Amniotic epithelial cell (primary cell): ENCODE measurements at regions not wholly inside any gene's neighbourhood (a gene's known extent, or its start where the extent isn't known, plus 50 kb on each side); places are given as distances from the start of the nearest gene placed in this dataset.

ENCODE experiments used
- DNase-seq: peaks from one replicate; pipeline ENCODE4 v3.0.0-alpha.2; 2010; ENCODE audit warnings: low read depth

GRCh38 chr6:82646231-82646615 lies 282.6 kb downstream of the TPBG start:
- no peak for DNase-seq

GRCh38 chr6:82651845-82652335 lies 288.3 kb downstream of the TPBG start:
- DNase-seq, result no peak

- no peak for DNase-seq
Observed at GRCh38 chr6:82679232-82679631, 315.6 kb downstream of the TPBG start.

- no peak for DNase-seq
Observed at GRCh38 chr6:82680192-82680591, 316.6 kb downstream of the TPBG start.

- no peak for DNase-seq
Observed at GRCh38 chr6:82681119-82681714, 317.6 kb downstream of the TPBG start.

- no peak for DNase-seq
Observed at GRCh38 chr6:82686719-82687118, 323.1 kb downstream of the TPBG start.

- DNase-seq, result no peak
Observed at GRCh38 chr6:82687855-82688254, 324.2 kb downstream of the TPBG start.

- no peak for DNase-seq
Observed at GRCh38 chr6:82690283-82690682, 326.7 kb downstream of the TPBG start.

- DNase-seq, result no peak
Observed at GRCh38 chr6:82691997-82692396, 328.4 kb downstream of the TPBG start.

GRCh38 chr6:82693094-82693493 lies 329.5 kb downstream of the TPBG start:
- DNase-seq, result no peak

GRCh38 chr6:82701341-82701740 lies 337.7 kb downstream of the TPBG start:
- DNase-seq, result no peak

GRCh38 chr6:82702574-82702973 lies 339.0 kb downstream of the TPBG start:
- DNase-seq, result no peak

GRCh38 chr6:82703230-82703629 lies 339.6 kb downstream of the TPBG start:
- DNase-seq, result no peak

GRCh38 chr6:82704045-82704444 lies 340.4 kb downstream of the TPBG start:
- DNase-seq, result peak; percentile 8

GRCh38 chr6:82705579-82705978 lies 342.0 kb downstream of the TPBG start:
- DNase-seq, result no peak

GRCh38 chr6:82711105-82711827 lies 347.6 kb downstream of the TPBG start:
- no peak for DNase-seq

- peak; percentile 84 for DNase-seq
Observed at GRCh38 chr6:82711971-82712370, 348.4 kb downstream of the TPBG start.

GRCh38 chr6:82712389-82712788 lies 348.8 kb downstream of the TPBG start:
- no peak for DNase-seq

- DNase-seq, result peak; percentile 6
Observed at GRCh38 chr6:82712826-82713225, 349.2 kb downstream of the TPBG start.

- no peak for DNase-seq
Observed at GRCh38 chr6:82720992-82721391, 344.6 kb downstream of the UBE3D start.

GRCh38 chr6:82735790-82736189 lies 329.9 kb downstream of the UBE3D start:
- no peak for DNase-seq

- no peak for DNase-seq
Observed at GRCh38 chr6:82737965-82738364, 327.7 kb downstream of the UBE3D start.

GRCh38 chr6:82738773-82739172 lies 326.9 kb downstream of the UBE3D start:
- no peak for DNase-seq

GRCh38 chr6:82739303-82739702 lies 326.3 kb downstream of the UBE3D start:
- no peak for DNase-seq
